A549 (cell line): ENCODE measurements at regions not wholly inside any gene's neighbourhood (a gene's known extent, or its start where the extent isn't known, plus 50 kb on each side); places are given as distances from the start of the nearest gene placed in this dataset.

Experiments used
- CTCF ChIP-seq: fragments of >200 bp; sonication (Bioruptor Twin); formaldehyde crosslinking; IDR thresholded peaks from 3 replicates; pipeline ENCODE4 v1.5.1; 2016
- E2F6 ChIP-seq: IDR thresholded peaks from 2 replicates; pipeline ENCODE4 v1.6.1; 2012; ENCODE audit warnings: low read depth, borderline replicate concordance
- HMGXB4 ChIP-seq: fragments of 250-450 bp; sonication (Bioruptor Pico); IDR thresholded peaks from 2 replicates; pipeline ENCODE4 v1.5.0; 2021; ENCODE audit warnings: mild to moderate bottlenecking, moderate library complexity, borderline replicate concordance
- MAFK ChIP-seq: fragments of 450-650 bp; IDR thresholded peaks from 2 replicates; pipeline ENCODE4 v1.6.1; 2014; ENCODE audit not compliant: partially characterized antibody
- POLR2A ChIP-seq: IDR thresholded peaks from 2 replicates; pipeline ENCODE4 v1.6.1; 2012; ENCODE audit warnings: mild to moderate bottlenecking, low read length
- REST ChIP-seq: fragments of 200-600 bp; sonication (generic); IDR thresholded peaks from 2 replicates; pipeline ENCODE4 v1.6.1; 2016; ENCODE audit warnings: antibody characterized with exemption, mild to moderate bottlenecking, moderate library complexity

DNA sequence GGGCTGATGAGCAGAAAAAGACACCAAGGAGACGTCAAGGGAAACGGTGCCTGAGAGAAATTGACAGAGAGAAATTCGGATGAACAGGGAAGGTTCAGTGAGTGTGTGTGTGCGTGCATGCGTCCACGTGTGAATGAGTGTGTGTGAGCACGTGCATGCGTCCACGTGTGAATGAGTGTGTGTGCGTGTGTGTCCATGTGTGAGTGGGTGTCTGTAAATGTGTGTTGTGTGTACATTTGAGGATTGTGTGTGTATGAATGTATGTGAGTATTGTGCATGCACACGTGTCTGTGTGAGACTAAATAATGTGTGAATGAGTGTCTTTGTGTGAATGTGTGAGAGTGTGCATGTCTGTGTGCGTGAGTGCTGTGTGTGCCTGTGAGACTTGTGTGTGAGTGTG lies 137.4 kb upstream of the MED13L start:
- TF ChIP-seq HMGXB4 (CRISPR knock-in tag) (no peak), E2F6 (no peak), POLR2A (no peak), MAFK (no peak), REST (no peak), CTCF (no peak)
